Fibroblast of skin of right quadriceps (primary cell): ENCODE measurements at regions not wholly inside any gene's neighbourhood (a gene's known extent, or its start where the extent isn't known, plus 50 kb on each side); places are given as distances from the start of the nearest gene placed in this dataset.
"Not testable (repeated sequence)": the region's sequence is repeated elsewhere in the genome, so short reads cannot be mapped to it uniquely, and the experiment has no call there.

Experiments
- DNase-seq: peaks from one replicate; pipeline ENCODE4 v3.0.0-alpha.2; 2013

DNA sequence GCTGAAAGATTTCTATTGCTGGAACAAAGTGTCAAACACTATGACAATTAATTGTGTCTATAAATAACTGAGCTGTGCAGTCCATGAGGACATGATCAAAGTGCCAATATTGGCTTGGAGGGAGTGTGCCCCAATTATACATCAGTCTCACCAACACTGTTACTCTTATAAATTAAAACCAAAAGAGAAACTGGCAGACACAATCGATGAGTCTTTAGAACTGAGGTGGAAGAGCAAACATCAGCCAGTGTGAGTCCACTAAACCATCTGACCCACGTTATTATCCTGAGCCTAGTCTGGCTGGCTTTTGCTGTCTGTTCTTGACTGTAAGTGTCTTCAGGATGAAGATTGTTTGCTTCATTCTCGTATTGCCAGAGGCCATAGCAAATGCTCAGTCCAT is 98.9 kb downstream of the OLIG3 start:
- no peak for DNase-seq

DNA sequence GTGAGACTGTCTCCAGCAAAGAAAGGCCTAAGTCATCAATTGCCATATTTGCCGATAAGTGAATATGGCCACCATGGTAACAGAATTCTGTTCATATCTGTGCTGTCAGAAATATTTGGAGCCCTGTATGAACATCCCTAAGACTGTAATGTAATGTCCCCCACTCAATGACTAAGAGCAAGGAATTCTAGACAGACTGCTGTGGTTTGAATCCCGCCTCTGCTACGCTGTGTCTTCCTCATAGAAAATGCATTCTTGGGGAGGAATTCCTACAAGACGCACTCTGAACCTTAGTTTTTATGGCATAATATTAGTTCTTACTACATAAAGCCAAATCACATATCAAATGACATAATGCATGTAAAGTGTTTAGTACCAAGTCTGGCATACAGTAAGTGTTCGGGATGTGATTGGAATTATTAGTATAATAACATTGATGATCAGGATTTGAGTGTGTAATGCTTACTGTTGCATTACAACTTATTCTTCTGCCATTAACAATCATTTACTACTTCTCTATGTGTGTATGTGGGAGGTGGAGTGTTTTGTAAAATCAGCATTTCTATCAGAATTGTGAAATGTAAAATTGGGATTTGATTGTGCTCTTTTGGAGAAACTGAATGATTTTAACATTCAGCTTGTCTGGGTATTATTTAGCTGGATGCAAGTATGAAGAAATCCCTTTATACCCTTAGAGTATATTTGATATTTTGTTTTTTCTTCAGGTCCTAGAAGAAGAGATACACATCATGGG is 103.0 kb downstream of the OLIG3 start:
- DNase-seq, result peak; percentile 7

DNA sequence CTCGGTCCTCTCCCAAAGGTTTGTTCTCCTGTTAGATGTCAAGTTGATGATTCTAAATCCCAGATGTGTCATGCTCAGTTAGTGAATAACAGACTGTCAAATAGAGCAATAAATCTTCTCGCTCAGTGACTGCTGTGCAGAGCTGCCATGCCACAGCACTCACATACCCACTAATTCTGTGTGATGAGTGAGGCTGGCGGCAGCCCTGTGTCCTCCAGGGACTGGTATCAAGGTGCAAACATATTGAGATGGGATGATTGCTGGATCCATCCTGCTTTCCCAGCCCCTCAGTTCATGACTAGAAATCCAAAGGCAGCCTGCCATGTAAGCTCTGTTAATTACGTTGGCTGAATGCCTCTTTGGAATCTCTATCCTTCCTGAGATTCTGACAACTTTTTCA is 103.9 kb downstream of the OLIG3 start:
- DNase-seq, result no peak

DNA sequence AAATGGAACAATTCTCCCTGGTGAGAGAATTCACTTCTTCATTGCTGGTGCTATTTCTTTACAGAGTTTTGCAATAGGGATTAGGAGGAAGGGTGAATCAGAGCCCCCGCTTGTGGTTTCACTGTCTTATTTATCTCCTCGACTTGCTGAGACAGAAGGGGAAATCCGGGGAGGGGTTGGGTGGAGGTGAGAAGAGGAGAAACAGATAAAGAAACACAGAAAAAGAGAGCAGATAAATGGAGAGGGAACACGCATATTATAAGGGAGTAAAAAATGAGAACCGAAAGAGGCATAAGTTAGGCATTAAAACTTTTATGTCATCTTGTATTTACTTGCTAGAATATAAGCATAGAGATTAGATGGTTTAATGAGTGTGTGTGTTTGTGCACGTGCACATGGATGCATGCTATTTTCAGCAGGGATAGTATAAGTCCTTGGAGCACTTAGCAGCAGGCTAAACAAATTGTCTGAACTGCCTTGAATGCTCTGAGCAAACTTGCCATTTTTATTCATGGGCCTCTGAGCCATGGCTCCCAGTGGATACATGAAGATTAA is 105.0 kb downstream of the OLIG3 start:
- no peak for DNase-seq

DNA sequence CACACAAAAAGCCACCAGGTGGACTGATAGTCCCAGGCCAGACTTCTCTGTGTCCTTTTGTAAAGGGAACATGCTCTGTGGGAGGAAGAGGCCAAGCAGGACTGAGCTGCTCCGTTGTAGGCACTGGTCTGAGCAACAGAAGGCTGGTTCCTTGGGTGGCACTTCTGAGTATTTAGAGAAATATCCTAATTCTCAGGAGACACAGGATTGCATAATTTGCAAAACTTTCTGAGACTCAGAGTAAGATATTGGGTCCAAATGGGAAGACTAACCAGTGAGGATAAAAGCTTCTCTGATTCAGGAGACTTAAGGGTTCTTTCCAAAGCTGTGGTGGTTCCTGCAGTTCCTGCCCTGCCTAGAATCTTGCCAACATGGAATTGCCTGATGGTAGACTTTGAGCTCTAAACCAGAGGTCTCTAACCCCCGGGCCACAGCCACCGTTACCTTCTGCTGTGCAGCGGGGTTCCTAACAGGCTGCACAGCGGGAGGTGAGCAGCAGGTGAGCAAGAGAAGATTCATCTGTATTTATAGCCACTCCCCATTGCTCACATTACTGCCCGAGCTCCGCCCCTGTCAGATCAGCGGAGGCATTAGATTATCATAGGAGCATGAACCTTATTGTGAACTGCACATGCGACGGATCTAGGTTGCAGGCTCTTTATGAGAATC is 107.0 kb downstream of the OLIG3 start:
- DNase-seq, result no peak

DNA sequence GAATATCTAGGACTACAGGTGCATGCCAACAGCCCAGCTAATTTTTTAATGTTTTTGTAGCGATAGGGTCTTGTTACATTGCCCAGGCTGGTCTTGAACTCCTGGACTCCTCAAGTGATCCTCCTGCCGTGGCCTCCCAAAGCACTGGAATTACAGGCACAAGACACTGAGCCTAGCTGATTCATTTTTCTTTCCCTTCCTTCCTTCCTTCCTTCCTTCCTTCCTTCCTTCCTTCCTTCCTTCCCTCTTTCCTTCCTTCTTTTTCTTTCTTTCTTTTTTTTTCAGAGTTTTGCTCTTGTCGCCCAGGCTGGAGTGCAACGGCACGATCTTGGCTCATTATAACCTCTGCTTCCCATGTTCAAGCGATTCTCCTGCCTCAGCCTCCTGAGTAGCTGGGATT is 110.9 kb downstream of the OLIG3 start:
- DNase-seq, result not testable (repeated sequence)

DNA sequence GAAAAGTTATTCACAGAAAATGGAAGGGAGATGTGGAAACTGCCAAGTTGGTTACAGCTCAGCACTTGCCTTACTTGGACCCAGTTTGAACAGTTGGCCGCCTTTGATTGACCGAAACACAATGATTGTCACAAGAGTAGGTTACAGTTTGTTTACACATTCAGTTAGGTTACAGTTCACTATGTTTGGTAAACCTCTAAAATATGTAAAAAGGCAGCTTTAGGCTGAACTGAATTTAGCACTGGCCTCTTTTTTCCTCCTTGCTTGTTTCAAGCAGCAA is 116.2 kb downstream of the OLIG3 start:
- no peak for DNase-seq

DNA sequence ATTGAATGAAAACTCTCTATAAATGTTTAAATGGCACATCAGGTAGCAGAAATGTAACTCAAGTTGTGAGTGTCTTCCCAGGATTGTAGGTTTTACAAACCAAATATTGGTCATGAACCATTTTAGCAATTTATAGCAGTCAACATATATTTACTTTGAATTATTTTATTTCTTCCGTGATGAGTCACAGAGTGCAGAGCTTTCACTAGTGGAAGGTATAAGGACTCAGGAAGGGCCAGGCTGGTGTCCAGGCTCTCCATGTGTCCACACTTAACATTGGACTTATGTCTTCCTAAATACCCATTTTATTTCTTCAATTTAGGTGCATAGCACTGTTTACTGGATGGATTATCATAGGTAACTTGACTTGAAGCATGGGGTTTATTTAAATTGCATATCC is 120.9 kb downstream of the OLIG3 start:
- DNase-seq, result no peak

DNA sequence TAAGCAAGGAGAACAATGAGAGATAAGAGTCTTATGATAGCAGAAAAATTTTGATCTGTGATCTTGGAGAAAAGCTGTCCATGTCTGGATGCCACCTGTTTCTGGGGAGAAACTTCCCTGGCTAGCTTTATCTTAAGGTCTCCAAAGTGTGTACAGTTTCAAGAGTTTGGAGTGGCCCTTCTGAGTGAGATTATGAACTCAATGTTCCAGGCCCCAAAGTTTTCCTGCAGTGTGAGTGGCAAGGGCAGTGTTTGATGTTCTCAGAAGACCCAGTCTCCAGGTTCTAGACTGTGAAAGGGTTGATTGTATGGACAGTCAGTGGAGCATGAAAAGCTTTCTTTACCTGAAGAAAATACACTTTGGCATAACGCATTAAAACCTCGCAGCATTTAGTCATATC is 121.7 kb downstream of the OLIG3 start:
- DNase-seq, result no peak

DNA sequence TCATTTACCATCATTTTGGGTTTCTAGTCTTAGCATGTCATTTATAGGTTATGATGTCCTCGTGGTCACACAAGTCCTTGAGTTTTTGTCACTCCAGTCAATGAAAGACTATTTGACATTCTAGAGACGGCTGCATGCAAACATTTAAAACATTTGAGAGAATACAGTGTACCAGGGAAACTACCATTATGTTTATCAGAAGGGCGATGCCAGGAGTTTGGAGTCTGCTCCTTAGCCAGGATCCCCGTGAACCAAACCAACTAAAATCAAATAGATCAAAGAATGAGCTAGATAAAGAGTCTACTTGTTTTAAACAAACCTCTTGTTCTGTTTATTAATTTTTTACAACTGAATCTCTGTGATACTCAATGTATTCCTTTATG is 122.6 kb downstream of the OLIG3 start:
- no peak for DNase-seq

DNA sequence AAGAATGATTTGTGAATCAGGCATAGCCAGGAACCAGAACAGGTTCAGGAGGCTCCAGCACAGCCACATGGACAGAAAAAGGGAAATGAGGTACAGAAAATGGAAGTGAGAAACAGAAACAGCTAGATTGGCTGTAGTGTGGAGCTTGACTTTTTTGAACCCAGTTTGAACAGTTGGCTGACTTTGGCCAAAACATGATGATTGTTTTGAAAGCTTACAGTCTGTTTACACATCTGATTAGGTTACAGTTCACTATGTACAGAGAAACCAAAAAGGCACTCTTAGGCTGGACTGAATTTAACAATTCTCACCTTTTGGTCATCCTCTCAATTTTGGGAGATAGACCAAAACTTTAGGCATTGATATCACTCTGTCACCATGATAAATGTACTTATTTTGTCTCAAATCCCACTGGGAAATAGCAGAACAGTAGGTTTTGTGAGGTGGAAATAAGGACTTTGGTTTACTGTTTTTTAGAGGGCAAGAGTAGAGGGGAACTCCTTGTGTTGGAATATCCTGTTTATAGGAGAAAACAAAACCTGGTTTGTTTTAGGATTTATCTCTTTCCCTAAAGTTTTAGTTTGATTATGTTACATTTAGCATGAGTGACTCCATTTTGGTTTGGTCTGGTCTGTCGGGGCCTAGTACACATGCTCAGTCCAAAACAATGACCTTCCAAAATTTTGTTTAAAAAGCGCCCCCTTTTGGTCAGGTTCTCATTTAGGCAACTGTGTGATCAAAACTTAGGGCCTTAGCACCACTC is 123.1 kb downstream of the OLIG3 start:
- DNase-seq, result no peak

DNA sequence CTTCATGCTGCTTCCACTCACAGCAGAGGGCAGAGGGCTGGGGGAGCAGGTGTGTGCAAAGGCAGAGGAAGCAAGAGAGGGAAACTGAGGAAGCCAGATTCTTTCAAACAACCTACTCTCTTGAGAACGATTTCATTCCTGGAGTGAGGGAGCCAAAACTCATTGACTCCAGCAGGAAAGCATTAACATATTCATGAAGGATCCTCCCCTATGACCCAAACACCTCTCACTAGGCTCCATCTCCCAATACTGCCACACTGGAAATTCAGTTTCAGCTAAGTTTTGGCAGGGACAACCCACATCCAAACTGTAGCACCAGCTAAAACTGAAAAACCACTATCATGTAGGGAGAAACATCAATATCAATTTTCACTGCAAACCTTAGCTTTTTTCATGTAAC is 125.1 kb downstream of the OLIG3 start:
- no peak for DNase-seq

DNA sequence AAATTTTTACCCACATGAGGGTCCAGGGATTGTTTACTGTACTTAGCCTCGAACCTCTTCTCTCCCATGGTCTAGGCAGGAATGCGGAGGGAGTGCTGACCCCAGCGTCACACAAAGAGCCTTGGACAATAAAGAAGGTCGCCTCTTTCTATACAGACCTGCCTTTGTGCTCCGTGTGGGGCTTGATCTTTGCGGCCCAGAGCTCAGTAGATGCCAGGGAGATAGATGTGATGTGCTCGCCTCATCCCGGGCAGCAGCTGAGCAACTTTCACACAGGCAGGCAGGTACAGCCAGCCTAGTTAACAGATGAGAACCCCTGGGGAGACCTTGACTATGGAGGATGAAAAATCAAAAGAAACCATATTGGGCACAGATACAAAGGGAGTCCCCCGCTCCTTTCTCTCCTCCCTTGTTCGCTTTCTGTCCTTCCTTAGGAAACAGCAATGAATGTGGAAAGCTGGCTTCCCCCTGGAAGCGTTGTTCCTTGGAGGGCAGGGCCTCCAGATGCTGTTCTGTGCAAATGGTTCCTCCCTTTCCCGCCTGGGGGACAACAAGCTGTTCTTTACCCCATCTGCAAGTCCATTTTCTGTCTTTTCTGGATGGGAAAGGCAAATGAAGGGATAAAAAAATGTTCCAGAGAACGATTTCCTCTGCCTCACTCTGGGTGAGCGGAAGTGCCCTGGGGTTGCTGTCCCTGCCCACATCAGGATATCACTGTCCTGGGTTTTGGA is 128.3 kb downstream of the OLIG3 start:
- no peak for DNase-seq

DNA sequence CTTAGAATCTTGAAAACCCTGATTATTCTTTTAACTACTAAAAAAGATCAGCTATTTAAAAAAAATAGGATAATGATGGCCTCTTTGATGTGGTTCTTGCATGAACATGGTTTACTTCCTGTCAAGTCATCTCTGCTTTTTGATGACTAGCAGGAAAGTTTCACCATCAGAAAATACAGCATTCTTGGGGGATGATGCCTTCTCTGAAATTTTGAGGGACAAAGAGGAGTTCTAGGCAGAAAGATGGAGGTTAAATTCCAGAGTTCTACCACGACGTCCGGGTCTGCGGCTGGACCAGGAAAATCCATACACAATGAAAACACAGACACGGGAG is 130.4 kb downstream of the OLIG3 start:
- peak; percentile 8 for DNase-seq

DNA sequence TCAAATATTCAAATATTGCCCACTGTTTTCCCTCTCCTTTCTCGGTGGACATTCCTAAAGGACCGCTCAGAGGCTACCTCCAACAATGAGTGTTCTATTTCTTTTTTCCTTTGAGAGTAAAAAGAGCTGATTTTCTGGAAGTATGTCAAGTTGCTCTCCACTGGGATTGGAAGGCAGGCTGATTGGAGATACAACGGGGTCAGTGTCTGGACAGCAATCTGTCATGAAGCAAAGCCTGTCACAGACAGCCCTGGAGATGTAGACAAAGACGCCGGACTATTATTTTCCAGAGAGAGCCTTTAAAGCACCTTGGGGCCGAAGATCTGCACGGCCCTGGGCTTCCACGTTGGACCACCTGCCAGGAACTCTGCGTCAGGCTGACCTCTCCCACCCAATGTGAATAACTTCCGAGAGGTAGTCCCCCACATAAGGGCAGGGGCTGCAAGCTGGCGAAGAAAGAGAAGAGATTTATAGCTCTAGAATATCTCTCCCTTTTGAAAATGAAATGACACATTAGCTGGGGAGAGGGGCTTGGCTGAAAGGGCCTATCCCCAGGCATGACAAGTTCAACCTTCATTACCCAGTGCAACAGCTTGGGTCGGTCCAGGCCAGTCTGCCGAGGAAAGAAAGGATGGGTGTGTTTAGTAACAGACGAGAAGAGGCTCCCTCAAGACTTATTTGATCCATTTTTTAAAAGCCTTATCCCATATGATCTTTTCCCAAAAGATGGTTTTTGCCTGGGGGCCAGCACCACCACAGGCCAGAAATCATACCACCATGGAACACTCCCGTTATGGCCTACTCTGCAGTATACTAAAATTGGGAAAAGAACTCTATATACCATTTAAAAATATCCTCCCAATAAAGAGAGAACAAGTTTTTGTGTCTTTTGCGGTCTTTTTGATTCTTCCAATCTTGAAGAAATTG is 131.1 kb downstream of the OLIG3 start:
- DNase-seq, result no peak

DNA sequence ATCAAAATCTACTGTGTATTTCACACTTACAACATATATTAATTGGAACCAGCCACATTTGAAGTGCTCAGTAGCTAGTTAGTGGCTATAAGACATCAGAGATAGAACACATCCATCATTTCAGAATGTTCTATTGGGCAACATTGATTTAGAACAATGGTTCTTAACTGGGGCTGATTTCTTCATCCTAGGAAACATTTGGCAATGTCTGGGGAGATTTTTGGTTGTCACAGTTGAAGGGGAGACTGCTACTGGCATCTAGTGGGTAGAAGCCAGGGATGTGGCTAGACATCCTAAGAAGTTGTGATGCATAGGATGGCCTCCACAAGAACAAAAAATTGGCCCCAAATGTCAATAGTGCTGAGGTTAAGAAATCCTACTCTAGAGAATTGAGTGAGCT is 132.5 kb downstream of the OLIG3 start:
- no peak for DNase-seq

DNA sequence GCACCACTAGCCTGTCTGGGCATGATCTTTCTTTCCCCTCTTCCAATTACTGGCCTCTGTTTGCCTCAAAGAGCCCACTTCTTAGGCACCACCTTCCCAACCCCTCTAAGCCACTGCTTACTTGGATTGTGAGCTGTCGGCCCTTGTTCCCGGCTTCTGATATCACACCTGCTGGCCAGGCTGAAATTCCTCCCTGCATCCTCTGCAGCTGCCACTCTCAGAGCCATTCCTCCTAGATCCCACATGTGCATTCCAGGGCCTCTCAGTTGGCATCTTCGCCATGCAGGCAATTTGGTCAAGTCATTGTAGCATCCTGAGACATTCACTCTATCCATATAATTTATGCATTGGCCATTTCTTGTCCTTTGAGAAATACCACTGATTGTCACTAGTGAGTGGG is 135.9 kb downstream of the OLIG3 start:
- no peak for DNase-seq

DNA sequence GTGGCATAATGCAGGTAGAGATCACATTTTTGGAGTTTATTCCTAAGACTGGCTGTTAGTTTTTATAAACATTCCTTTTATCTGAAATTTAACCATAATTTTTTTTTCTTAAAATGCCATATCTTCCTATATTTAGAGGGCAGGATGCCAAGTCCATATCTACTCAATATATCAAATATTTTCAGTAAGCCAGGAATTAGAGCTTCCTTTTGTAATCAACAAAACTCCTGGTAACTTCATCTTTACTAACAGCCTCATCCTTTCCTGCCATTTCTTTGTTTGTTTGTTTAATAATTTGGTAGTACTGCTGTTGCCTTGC is 136.3 kb downstream of the OLIG3 start:
- DNase-seq, result no peak

DNA sequence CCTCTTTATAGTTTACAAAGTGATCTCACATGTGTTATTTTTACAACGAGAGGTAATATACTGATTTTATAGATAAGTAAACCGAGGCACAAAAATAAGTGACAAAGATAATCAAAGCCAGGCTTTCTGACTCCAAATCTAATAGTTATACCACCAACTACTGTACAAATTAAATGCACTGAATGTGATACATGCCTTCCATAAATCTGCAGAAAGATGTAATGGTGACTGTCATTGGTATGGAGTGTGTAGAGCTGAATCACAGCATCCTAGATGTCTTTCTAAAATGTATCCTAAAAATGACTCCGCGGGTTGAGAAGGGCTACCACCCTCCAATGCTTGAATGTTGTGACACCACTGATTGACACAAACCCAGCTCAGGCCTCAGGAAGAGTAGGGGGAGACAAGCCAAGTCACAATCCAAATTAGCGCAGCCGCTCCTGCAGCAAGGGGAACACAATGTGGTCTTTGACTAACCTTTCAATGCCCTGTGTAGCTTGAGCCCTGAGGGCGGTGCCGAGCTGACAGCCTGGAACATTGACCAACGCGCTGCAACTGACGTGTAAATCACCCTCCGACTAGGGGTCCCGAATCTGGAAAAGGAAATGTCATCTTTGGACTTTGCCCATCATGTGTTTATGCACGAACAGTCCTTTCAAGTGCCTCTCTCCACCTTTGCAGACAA is 136.8 kb downstream of the OLIG3 start:
- no peak for DNase-seq

DNA sequence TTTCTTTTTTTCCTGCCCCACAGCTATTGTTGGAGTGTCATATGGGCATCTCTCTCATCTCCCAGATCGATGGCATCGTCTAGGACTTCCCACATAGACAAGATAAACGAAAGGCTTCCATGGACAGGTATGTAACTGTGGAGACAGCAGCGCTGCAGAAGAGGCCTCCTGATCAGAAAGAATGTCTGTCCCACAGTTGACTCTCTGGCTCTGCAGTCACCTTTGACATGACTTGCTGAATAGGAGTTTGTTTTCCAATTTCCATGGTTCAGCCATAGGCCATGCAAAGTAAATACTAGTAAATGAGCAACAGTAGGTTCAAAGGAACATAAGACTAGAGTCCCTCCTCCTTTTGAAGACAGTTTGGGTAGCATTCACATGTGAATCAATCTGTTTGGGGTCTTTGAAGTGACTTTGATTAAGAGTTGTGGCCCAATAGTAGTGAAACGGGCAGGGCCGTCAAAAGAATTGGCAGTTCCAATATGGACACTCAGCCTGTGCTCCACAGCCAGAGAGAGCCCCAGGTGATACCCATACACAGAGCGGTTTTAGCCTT is 134.7 kb upstream of the IFNGR1 start:
- no peak for DNase-seq

DNA sequence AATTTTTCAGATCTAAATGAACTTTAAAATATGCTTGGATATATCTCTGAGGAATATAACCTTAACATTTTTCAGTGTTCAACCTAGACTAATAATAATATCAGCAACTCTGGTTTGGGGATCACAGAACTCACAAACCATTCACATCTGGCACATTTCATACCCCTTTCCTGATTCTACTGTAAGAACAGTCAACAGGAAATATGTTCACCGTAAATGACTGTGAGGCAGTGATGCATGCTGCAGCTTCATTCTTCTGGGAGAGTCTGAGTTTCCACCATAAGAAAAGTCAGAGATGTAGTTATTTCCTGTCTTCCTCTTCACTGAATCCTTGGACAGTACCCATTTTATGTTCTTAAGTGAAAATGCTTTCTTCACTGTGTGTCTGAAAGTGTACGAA is 134.2 kb upstream of the IFNGR1 start:
- DNase-seq, result no peak

DNA sequence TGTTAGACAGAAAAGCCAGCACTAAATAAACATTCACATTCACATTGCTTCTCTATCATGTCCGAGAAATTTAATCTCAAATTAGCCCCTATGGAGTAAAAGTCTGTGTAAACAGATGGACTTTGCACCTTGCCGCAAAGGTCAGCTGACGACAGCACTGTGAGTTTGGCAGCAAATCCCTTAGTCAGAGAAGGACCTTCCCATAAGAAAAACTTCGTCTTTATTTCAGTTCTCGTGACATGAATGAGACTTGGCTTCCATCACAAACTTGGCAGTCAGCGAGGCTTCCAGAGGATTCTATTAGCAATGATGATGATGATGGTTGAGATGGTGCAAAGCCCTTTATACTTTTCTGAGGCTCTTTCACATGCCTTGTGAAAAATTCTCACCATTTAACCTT is 133.7 kb upstream of the IFNGR1 start:
- no peak for DNase-seq
